GM23338 (cell line): ENCODE measurements at regions not wholly inside any gene's neighbourhood (a gene's known extent, or its start where the extent isn't known, plus 50 kb on each side); places are given as distances from the start of the nearest gene placed in this dataset.

Experiments used
- EZH2 ChIP-seq: fragments of 200-600 bp; sonication (generic); IDR thresholded peaks from one replicate; pipeline ENCODE4 v1.8.0; 2017; ENCODE audit warnings: antibody characterized with exemption, mild to moderate bottlenecking, low read depth; ENCODE audit not compliant: unreplicated experiment
- POLR2AphosphoS5 ChIP-seq: IDR thresholded peaks from 2 replicates; pipeline ENCODE4 v1.6.1; 2016; ENCODE audit warnings: antibody characterized with exemption, low read depth
- ZNF462 ChIP-seq: fragments of 250-450 bp; sonication (Bioruptor Pico); IDR thresholded peaks from 2 replicates; pipeline ENCODE4 v1.5.0; 2020; ENCODE audit warnings: mild to moderate bottlenecking, moderate library complexity
- TF ChIP-seq, protein P1 (sequence below), 2 experiments: fragments of 200-600 bp in 1 of 2; sonication (generic) in 1 of 2; conservative IDR thresholded peaks; 2 replicates each; pipeline versions ENCODE4 v1.5.1 to v1.6.1; 2016 to 2017; ENCODE audit warnings: antibody characterized with exemption in 2 of 2, low read depth in 2 of 2, mild to moderate bottlenecking in 2 of 2, moderate library complexity in 1 of 2

- TF ChIP-seq, protein P1, sequence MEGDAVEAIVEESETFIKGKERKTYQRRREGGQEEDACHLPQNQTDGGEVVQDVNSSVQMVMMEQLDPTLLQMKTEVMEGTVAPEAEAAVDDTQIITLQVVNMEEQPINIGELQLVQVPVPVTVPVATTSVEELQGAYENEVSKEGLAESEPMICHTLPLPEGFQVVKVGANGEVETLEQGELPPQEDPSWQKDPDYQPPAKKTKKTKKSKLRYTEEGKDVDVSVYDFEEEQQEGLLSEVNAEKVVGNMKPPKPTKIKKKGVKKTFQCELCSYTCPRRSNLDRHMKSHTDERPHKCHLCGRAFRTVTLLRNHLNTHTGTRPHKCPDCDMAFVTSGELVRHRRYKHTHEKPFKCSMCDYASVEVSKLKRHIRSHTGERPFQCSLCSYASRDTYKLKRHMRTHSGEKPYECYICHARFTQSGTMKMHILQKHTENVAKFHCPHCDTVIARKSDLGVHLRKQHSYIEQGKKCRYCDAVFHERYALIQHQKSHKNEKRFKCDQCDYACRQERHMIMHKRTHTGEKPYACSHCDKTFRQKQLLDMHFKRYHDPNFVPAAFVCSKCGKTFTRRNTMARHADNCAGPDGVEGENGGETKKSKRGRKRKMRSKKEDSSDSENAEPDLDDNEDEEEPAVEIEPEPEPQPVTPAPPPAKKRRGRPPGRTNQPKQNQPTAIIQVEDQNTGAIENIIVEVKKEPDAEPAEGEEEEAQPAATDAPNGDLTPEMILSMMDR (conservative IDR thresholded peaks at IDR 0.05; ENCODE audit: low read depth in 2 of 2): no peak
- TF ChIP-seq EZH2 (no peak), ZNF462 (CRISPR knock-in tag) (no peak), POLR2AphosphoS5 (no peak)
These were observed 382.0 kb downstream of the PSAT1 start for GRCh38 chr9:78678877-78679276.
